ENCODE measurements at regions not wholly inside any gene's neighbourhood (a gene's known extent, or its start where the extent isn't known, plus 50 kb on each side); places are given as distances from the start of the nearest gene placed in this dataset.

GRCh38 chr10:101293007-101293723 lies 60.8 kb upstream of the BTRC start:
- no peaks in the 10 kb centered on the region for H3K9me2 ChIP-seq (replicated peaks; ENCODE audit: insufficient read depth, low read length)
- no peak overlapping the region for H3K4me2 ChIP-seq (ENCODE audit: low read depth, low read length, poor library complexity, severe bottlenecking)
- H3K27me3 ChIP-seq (ENCODE audit: low read length), result no peaks in the 10 kb centered on the region
- H3K9ac ChIP-seq (ENCODE audit: low read length), result no peak overlapping the region
- H3K79me2 ChIP-seq (ENCODE audit: low read length), result no peaks in the 10 kb centered on the region
- no peak overlapping the region for H3K4me3 ChIP-seq (ENCODE audit: low read length)
- no peak overlapping the region for H3K27ac ChIP-seq (ENCODE audit: low read length)
- H2AFZ ChIP-seq (ENCODE audit: low read length), result no peak overlapping the region
- no peak for DNase-seq
- H3K9me3 ChIP-seq (ENCODE audit: low read length), result no peaks in the 10 kb centered on the region
- H3K4me1 ChIP-seq (ENCODE audit: low read length), result no peaks in the 10 kb centered on the region
- no peaks in the 10 kb centered on the region for H3K36me3 ChIP-seq (ENCODE audit: insufficient read depth, low read length)
- no peaks in the 10 kb centered on the region for H4K20me1 ChIP-seq (ENCODE audit: insufficient read depth, low read depth, low read length)

GRCh38 chr10:101294109-101294508 lies 59.9 kb upstream of the BTRC start:
- H3K4me1 ChIP-seq (ENCODE audit: low read length), result no peaks in the 10 kb centered on the region
- H3K79me2 ChIP-seq (ENCODE audit: low read length), result no peaks in the 10 kb centered on the region
- no peak overlapping the region for H3K27ac ChIP-seq (ENCODE audit: low read length)
- no peaks in the 10 kb centered on the region for H3K36me3 ChIP-seq (ENCODE audit: insufficient read depth, low read length)
- H3K4me2 ChIP-seq (ENCODE audit: low read depth, low read length, poor library complexity, severe bottlenecking), result no peak overlapping the region
- H3K9me3 ChIP-seq (ENCODE audit: low read length), result no peaks in the 10 kb centered on the region
- H3K27me3 ChIP-seq (ENCODE audit: low read length), result no peaks in the 10 kb centered on the region
- H3K4me3 ChIP-seq (ENCODE audit: low read length), result no peak overlapping the region
- no peak overlapping the region for H2AFZ ChIP-seq (ENCODE audit: low read length)
- no peaks in the 10 kb centered on the region for H3K9me2 ChIP-seq (replicated peaks; ENCODE audit: insufficient read depth, low read length)
- no peaks in the 10 kb centered on the region for H4K20me1 ChIP-seq (ENCODE audit: insufficient read depth, low read depth, low read length)
- no peak overlapping the region for H3K9ac ChIP-seq (ENCODE audit: low read length)
- no peak for DNase-seq

GRCh38 chr10:101295261-101295660 lies 58.7 kb upstream of the BTRC start:
- no peak overlapping the region for H3K4me3 ChIP-seq (ENCODE audit: low read length)
- H3K9me3 ChIP-seq (ENCODE audit: low read length), result no peaks in the 10 kb centered on the region
- H3K9me2 ChIP-seq (replicated peaks; ENCODE audit: insufficient read depth, low read length), result no peaks in the 10 kb centered on the region
- no peak for DNase-seq
- H3K4me2 ChIP-seq (ENCODE audit: low read depth, low read length, poor library complexity, severe bottlenecking), result no peak overlapping the region
- no peak overlapping the region for H2AFZ ChIP-seq (ENCODE audit: low read length)
- H3K79me2 ChIP-seq (ENCODE audit: low read length), result no peaks in the 10 kb centered on the region
- H3K36me3 ChIP-seq (ENCODE audit: insufficient read depth, low read length), result no peaks in the 10 kb centered on the region
- H4K20me1 ChIP-seq (ENCODE audit: insufficient read depth, low read depth, low read length), result no peaks in the 10 kb centered on the region
- no peak overlapping the region for H3K27ac ChIP-seq (ENCODE audit: low read length)
- no peaks in the 10 kb centered on the region for H3K27me3 ChIP-seq (ENCODE audit: low read length)
- H3K9ac ChIP-seq (ENCODE audit: low read length), result no peak overlapping the region
- no peaks in the 10 kb centered on the region for H3K4me1 ChIP-seq (ENCODE audit: low read length)

- Histone ChIP-seq H3K36me3 (ENCODE audit: insufficient read depth, low read length) (no peaks in the 10 kb centered on the region), H3K9ac (ENCODE audit: low read length) (no peak overlapping the region), H4K20me1 (ENCODE audit: insufficient read depth, low read depth, low read length) (no peaks in the 10 kb centered on the region), H2AFZ (ENCODE audit: low read length) (no peak overlapping the region), H3K9me2 (replicated peaks; ENCODE audit: insufficient read depth, low read length) (no peaks in the 10 kb centered on the region), H3K27me3 (ENCODE audit: low read length) (no peaks in the 10 kb centered on the region), H3K79me2 (ENCODE audit: low read length) (no peaks in the 10 kb centered on the region), H3K4me2 (ENCODE audit: low read depth, low read length, poor library complexity, severe bottlenecking) (no peak overlapping the region), H3K27ac (ENCODE audit: low read length) (no peak overlapping the region), H3K4me1 (ENCODE audit: low read length) (no peaks in the 10 kb centered on the region), H3K4me3 (ENCODE audit: low read length) (no peak overlapping the region), H3K9me3 (ENCODE audit: low read length) (no peaks in the 10 kb centered on the region)
- peak; percentile 77 for DNase-seq
Measured at GRCh38 chr10:101297901-101298486, 56.0 kb upstream of the BTRC start.

- Histone ChIP-seq H3K4me2 (ENCODE audit: low read depth, low read length, poor library complexity, severe bottlenecking) (no peak overlapping the region), H2AFZ (ENCODE audit: low read length) (no peak overlapping the region), H4K20me1 (ENCODE audit: insufficient read depth, low read depth, low read length) (no peaks in the 10 kb centered on the region), H3K4me1 (ENCODE audit: low read length) (no peaks in the 10 kb centered on the region), H3K36me3 (ENCODE audit: insufficient read depth, low read length) (no peaks in the 10 kb centered on the region), H3K27me3 (ENCODE audit: low read length) (no peaks in the 10 kb centered on the region), H3K9me2 (replicated peaks; ENCODE audit: insufficient read depth, low read length) (no peaks in the 10 kb centered on the region), H3K27ac (ENCODE audit: low read length) (no peak overlapping the region), H3K4me3 (ENCODE audit: low read length) (no peak overlapping the region), H3K79me2 (ENCODE audit: low read length) (no peaks in the 10 kb centered on the region), H3K9ac (ENCODE audit: low read length) (no peak overlapping the region), H3K9me3 (ENCODE audit: low read length) (no peaks in the 10 kb centered on the region)
- DNase-seq, result no peak
Measured at GRCh38 chr10:101299211-101299610, 54.8 kb upstream of the BTRC start.

GRCh38 chr10:101301111-101301731 lies 52.7 kb upstream of the BTRC start:
- no peaks in the 10 kb centered on the region for H3K36me3 ChIP-seq (ENCODE audit: insufficient read depth, low read length)
- no peak overlapping the region for H3K27ac ChIP-seq (ENCODE audit: low read length)
- H3K9me2 ChIP-seq (replicated peaks; ENCODE audit: insufficient read depth, low read length), result no peaks in the 10 kb centered on the region
- no peak overlapping the region for H2AFZ ChIP-seq (ENCODE audit: low read length)
- no peaks in the 10 kb centered on the region for H3K4me1 ChIP-seq (ENCODE audit: low read length)
- H3K9ac ChIP-seq (ENCODE audit: low read length), result no peak overlapping the region
- H4K20me1 ChIP-seq (ENCODE audit: insufficient read depth, low read depth, low read length), result no peaks in the 10 kb centered on the region
- H3K4me2 ChIP-seq (ENCODE audit: low read depth, low read length, poor library complexity, severe bottlenecking), result no peak overlapping the region
- H3K4me3 ChIP-seq (ENCODE audit: low read length), result no peak overlapping the region
- H3K27me3 ChIP-seq (ENCODE audit: low read length), result no peaks in the 10 kb centered on the region
- H3K9me3 ChIP-seq (ENCODE audit: low read length), result no peaks in the 10 kb centered on the region
- DNase-seq, result peak; percentile 79
- H3K79me2 ChIP-seq (ENCODE audit: low read length), result no peaks in the 10 kb centered on the region

- Histone ChIP-seq H3K4me2 (ENCODE audit: low read depth, low read length, poor library complexity, severe bottlenecking) (no peak overlapping the region), H3K4me3 (ENCODE audit: low read length) (no peak overlapping the region), H3K9me2 (replicated peaks; ENCODE audit: insufficient read depth, low read length) (no peaks in the 10 kb centered on the region), H3K4me1 (ENCODE audit: low read length) (no peaks in the 10 kb centered on the region), H3K9me3 (ENCODE audit: low read length) (no peaks in the 10 kb centered on the region), H3K36me3 (ENCODE audit: insufficient read depth, low read length) (no peaks in the 10 kb centered on the region), H3K27ac (ENCODE audit: low read length) (no peak overlapping the region), H3K27me3 (ENCODE audit: low read length) (no peaks in the 10 kb centered on the region), H2AFZ (ENCODE audit: low read length) (no peak overlapping the region), H4K20me1 (ENCODE audit: insufficient read depth, low read depth, low read length) (no peaks in the 10 kb centered on the region), H3K9ac (ENCODE audit: low read length) (no peak overlapping the region), H3K79me2 (ENCODE audit: low read length) (no peaks in the 10 kb centered on the region)
- no peak for DNase-seq
Measured at GRCh38 chr10:101303087-101303703, 50.8 kb upstream of the BTRC start.
